ENCODE measurements at regions not wholly inside any gene's neighbourhood (a gene's known extent, or its start where the extent isn't known, plus 50 kb on each side); places are given as distances from the start of the nearest gene placed in this dataset.
A peak's percentile ranks its signal among the peaks of the same experiment; 100 is the strongest.

DNA sequence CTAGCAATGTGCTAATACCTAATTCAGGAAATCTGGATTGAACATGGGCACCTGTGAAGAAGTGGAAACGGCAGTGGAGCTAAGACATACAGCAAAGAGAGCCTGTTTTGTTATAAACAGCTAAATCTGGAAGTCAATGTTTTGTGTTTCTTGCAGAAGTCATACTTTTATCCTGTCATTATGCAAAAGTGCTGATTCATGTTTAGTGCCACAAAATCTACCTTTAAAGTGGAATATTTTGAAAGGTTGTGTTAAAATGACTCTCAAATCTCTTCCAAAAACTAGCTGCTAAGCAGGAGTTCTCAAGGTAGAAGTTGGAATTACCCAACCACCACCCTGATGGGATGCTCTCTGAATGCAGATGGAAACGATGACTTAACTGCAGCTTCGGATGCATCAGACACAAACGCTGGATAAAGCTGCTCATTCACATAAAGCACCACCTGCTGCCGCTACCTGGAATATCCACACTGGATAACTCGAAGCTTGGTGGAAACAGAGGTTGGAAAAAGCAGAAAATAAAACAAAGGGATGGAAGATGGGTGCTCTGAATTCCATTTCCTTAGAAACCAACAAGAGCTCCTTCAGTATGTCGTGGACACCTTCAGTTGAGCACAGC is 132.6 kb upstream of the ZNF236 start:
- no peak overlapping the region for H3K4me3 ChIP-seq
- H3K27ac ChIP-seq, result no peak overlapping the region
- H3K27me3 ChIP-seq, result no peaks in the 10 kb centered on the region
- H3K4me1 ChIP-seq, result peaks cover 4 to 17% (median 7%) of the 10 kb centered on the region in 4 donors
- intact Hi-C loops (cut with DNase I), result loop anchor here (5.0 kb wide), 1 partner anchor 192 kb away; the partner anchor contains the start of gene ZNF516
- H3K36me3 ChIP-seq, result no peaks in the 10 kb centered on the region
- TF ChIP-seq, protein P1, sequence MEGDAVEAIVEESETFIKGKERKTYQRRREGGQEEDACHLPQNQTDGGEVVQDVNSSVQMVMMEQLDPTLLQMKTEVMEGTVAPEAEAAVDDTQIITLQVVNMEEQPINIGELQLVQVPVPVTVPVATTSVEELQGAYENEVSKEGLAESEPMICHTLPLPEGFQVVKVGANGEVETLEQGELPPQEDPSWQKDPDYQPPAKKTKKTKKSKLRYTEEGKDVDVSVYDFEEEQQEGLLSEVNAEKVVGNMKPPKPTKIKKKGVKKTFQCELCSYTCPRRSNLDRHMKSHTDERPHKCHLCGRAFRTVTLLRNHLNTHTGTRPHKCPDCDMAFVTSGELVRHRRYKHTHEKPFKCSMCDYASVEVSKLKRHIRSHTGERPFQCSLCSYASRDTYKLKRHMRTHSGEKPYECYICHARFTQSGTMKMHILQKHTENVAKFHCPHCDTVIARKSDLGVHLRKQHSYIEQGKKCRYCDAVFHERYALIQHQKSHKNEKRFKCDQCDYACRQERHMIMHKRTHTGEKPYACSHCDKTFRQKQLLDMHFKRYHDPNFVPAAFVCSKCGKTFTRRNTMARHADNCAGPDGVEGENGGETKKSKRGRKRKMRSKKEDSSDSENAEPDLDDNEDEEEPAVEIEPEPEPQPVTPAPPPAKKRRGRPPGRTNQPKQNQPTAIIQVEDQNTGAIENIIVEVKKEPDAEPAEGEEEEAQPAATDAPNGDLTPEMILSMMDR (IDR thresholded peaks at IDR 0.05), result no peak
- TF ChIP-seq POLR2A (IDR thresholded peaks at IDR 0.05) (no peak), POLR2AphosphoS5 (IDR thresholded peaks at IDR 0.05) (no peak), EP300 (IDR thresholded peaks at IDR 0.05) (no peak)
- DNase-seq, result peak; percentile 4
- no peaks in the 10 kb centered on the region for H3K9me3 ChIP-seq
- WGBS, 2 donors, result 58 to 69% methylated on average over 7 of the region's 7 CpGs

DNA sequence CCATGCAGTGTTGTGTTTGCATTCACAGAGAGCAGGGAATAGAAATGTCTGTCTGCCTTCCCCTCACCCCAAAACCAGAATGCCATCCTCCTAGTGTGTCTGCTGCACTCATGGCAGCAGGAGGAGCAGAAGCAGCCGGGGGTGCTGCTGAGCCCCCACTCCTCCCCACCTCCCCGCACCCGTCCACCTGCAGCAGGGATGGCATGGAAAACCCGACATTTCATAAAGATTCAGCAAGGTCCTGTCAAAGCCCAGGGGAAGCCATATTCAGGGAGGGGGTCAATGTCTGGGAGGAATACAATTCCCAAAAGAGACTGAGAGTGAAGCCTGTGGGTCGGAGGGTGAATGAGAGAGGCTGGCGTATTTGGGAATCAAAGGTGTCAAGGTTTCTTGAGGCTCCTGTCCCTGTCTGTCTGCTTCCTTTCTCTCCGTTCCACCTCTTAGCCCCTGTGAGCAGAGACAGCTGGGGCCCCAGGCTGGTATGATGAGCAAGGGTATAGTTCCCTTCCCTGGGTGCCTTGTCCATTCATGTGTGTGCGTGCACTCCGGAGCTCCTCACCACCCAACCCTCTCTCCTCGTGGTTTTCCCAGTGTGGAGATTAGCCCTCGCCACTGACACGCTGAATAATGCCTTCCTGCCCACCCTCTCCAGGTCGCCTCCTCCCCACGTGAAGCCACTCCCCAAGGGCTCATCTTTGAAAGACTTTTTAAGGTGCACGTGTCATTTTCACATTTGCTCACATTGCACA is 133.5 kb upstream of the ZNF236 start:
- Histone ChIP-seq H3K4me1 (peaks cover 4 to 17% (median 7%) of the 10 kb centered on the region in 4 donors), H3K9me3 (no peaks in the 10 kb centered on the region), H3K27me3 (no peaks in the 10 kb centered on the region), H3K27ac (no peak overlapping the region), H3K4me3 (no peak overlapping the region), H3K36me3 (no peaks in the 10 kb centered on the region)
- DNase-seq, result peak; percentile 41
- 65% methylated on average over 15 of the region's 15 CpGs for WGBS, 2 donors
- intact Hi-C loops (cut with DNase I), result loop anchor here (5.0 kb wide), 1 partner anchor 192 kb away; the partner anchor contains the start of gene ZNF516
- TF ChIP-seq POLR2A (IDR thresholded peaks at IDR 0.05) (no peak), EP300 (IDR thresholded peaks at IDR 0.05) (no peak), POLR2AphosphoS5 (IDR thresholded peaks at IDR 0.05) (no peak)
- TF ChIP-seq, protein P1 (IDR thresholded peaks at IDR 0.05), result no peak

GRCh38 chr18:76687304-76687962 is 134.9 kb upstream of the ZNF236 start:
- WGBS, 2 donors, result 59 to 73% methylated on average over 10 of the region's 10 CpGs
- no peak for DNase-seq
- H3K9me3 ChIP-seq, result no peaks in the 10 kb centered on the region
- no peaks in the 10 kb centered on the region for H3K36me3 ChIP-seq
- TF ChIP-seq POLR2A (IDR thresholded peaks at IDR 0.05), result no peak
- TF ChIP-seq, protein P1 (IDR thresholded peaks at IDR 0.05), result no peak
- no peak for TF ChIP-seq EP300 (IDR thresholded peaks at IDR 0.05)
- TF ChIP-seq POLR2AphosphoS5 (IDR thresholded peaks at IDR 0.05), result peak in 2 of 4 donors; percentile 5 to 19
- H3K4me1 ChIP-seq, result peaks cover under 1 to 17% (median 7%) of the 10 kb centered on the region in 4 donors
- no peak overlapping the region for H3K4me3 ChIP-seq
- intact Hi-C loops (cut with DNase I), result loop anchor here (5.0 kb wide), 1 partner anchor 190 kb away; the partner anchor contains the start of gene ZNF516
- H3K27me3 ChIP-seq, result no peaks in the 10 kb centered on the region
- H3K27ac ChIP-seq, result peak overlapping the region in 3 of 4 donors; percentile 43 to 65 (median 53)

- Histone ChIP-seq H3K36me3 (no peaks in the 10 kb centered on the region), H3K4me3 (no peak overlapping the region), H3K27me3 (no peaks in the 10 kb centered on the region), H3K9me3 (no peaks in the 10 kb centered on the region), H3K4me1 (peaks cover 0 to 17% (median 7%) of the 10 kb centered on the region in 4 donors), H3K27ac (peak overlapping the region in 3 of 4 donors; percentile 43 to 65 (median 53))
- 12 to 21% methylated on average over 11 of the region's 11 CpGs for WGBS, 2 donors
- intact Hi-C loops (cut with DNase I), result loop anchor here (1.0 to 5.0 kb wide), 2 partner anchors 189 to 287 kb away; partner anchors contain the start of gene ZNF516
- TF ChIP-seq POLR2A (IDR thresholded peaks at IDR 0.05) (no peak), EP300 (IDR thresholded peaks at IDR 0.05) (no peak), POLR2AphosphoS5 (IDR thresholded peaks at IDR 0.05) (peak in 2 of 4 donors; percentile 7 to 18)
- TF ChIP-seq, protein P1 (IDR thresholded peaks at IDR 0.05), result peak; percentile 42 to 66 (median 65)
- DNase-seq, result peak; percentile 84
These were observed 135.6 kb upstream of the ZNF236 start for GRCh38 chr18:76686737-76687231.

All from sigmoid colon (tissue), 6 donors.